Activated CD8-positive, alpha-beta T cell treated with anti-CD3 and anti-CD28 coated beads for 36 hours (primary cell): ENCODE measurements at regions not wholly inside any gene's neighbourhood (a gene's known extent, or its start where the extent isn't known, plus 50 kb on each side); places are given as distances from the start of the nearest gene placed in this dataset.

Experiments
- ATAC-seq: fragments of 200-7000 bp; cut with Tn5 transposase; one replicate; pipeline ENCODE4 v1.10.0; 2021; ENCODE audit warnings: mild to moderate bottlenecking, moderate library complexity
- CTCF ChIA-PET: fragments of 350-600 bp; sonication (Branson Sonifier 250); formaldehyde crosslinking; loops from one replicate; lab custom pipeline; 2021; ENCODE audit warnings: antibody characterized with exemption; lab: Charles Lee
- POLR2A ChIA-PET: fragments of 350-600 bp; sonication (Branson Sonifier 250); formaldehyde crosslinking; loops from one replicate; lab custom pipeline; 2021; ENCODE audit warnings: antibody characterized with exemption; lab: Charles Lee
- DNase-seq: peaks from one replicate; pipeline ENCODE4 v3.0.0-alpha.2; 2020
- H3K27ac Mint-ChIP-seq: one replicate; pipeline ENCODE4 v1.8.0; 2021; ENCODE audit warnings: mild to moderate bottlenecking, mixed read lengths
- H3K27me3 Mint-ChIP-seq: one replicate; pipeline ENCODE4 v1.8.0; 2021; ENCODE audit warnings: mixed read lengths
- H3K36me3 Mint-ChIP-seq: one replicate; pipeline ENCODE4 v1.8.0; 2021; ENCODE audit warnings: low read depth, mixed read lengths
- H3K4me1 Mint-ChIP-seq: one replicate; pipeline ENCODE4 v1.8.0; 2021; ENCODE audit warnings: low read depth, mixed read lengths
- H3K4me3 Mint-ChIP-seq: one replicate; pipeline ENCODE4 v1.8.0; 2021; ENCODE audit warnings: mild to moderate bottlenecking, moderate library complexity, mixed read lengths
- H3K9me3 Mint-ChIP-seq: one replicate; pipeline ENCODE4 v1.8.0; 2021; ENCODE audit warnings: mixed read lengths
- intact Hi-C: fragments of 100-400 bp; cut with micrococcal nuclease; formaldehyde crosslinking; loops from one replicate; pipeline ENCODE4 v1.10.0; 2022
- TF ChIP-seq, protein P1 (sequence below): fragments of 200-600 bp; IDR thresholded peaks from one replicate; pipeline ENCODE4 v1.8.0; 2022; ENCODE audit warnings: antibody characterized with exemption, mild to moderate bottlenecking

DNA sequence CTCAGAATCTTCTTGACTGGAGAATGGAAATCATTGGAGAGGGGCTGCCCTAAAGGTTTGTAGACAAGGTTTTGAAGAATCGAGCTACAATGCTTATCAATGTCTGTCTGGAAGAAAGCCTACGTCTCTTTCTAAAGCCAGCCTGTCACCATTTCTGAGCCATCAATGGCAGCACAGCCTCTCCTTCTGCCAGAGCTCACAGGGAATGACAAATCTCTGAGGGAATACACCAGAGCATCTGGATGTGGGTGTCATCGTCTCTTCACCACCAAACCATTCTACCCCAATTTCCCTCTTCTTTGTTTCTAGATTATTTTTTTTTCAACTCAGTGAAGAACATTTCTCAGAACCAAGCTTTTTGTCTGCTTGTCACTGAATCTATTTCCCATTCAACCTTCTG is 349.7 kb downstream of the EMP1 start:
- Mint-ChIP-seq H3K27me3 (peaks cover 6% of the 10 kb centered on the region), H3K4me1 (no peaks in the 10 kb centered on the region), H3K4me3 (no peak overlapping the region), H3K9me3 (no peaks in the 10 kb centered on the region), H3K27ac (no peak overlapping the region), H3K36me3 (no peaks in the 10 kb centered on the region)
- ChIA-PET CTCF (interaction anchor here (1.6 to 1.8 kb wide), 2 partner anchors 12 to 290 kb away, joined by 4 to 5 read pairs; no protein-coding TSS in a partner anchor), POLR2A (no interaction called here)
- intact Hi-C loops: no loop called here
- DNase-seq (no peak), ATAC-seq (no peak)
- TF ChIP-seq, protein P1, sequence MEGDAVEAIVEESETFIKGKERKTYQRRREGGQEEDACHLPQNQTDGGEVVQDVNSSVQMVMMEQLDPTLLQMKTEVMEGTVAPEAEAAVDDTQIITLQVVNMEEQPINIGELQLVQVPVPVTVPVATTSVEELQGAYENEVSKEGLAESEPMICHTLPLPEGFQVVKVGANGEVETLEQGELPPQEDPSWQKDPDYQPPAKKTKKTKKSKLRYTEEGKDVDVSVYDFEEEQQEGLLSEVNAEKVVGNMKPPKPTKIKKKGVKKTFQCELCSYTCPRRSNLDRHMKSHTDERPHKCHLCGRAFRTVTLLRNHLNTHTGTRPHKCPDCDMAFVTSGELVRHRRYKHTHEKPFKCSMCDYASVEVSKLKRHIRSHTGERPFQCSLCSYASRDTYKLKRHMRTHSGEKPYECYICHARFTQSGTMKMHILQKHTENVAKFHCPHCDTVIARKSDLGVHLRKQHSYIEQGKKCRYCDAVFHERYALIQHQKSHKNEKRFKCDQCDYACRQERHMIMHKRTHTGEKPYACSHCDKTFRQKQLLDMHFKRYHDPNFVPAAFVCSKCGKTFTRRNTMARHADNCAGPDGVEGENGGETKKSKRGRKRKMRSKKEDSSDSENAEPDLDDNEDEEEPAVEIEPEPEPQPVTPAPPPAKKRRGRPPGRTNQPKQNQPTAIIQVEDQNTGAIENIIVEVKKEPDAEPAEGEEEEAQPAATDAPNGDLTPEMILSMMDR: no peak

DNA sequence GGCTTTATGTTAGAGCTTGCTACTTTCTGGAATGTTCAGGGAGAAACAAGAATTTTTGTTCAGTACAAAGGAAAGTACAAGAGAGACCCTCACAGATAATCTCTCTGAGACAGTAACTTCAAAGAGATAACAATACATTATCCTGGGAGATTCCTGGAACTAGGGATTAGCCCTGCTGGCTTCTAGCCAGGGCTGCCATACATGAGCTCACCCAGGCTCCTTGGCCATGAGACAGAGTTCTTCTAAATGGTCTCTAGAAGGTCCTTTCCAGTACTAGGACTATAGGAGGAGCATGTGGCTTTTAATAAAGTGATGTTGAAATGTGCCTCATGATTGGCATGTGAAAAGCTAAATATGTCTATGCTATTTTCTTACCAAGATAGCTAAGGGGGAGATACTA is 342.5 kb downstream of the EMP1 start:
- intact Hi-C loops: loop anchor here (5.0 kb wide), 1 partner anchor 262 kb away; no protein-coding TSS in a partner anchor
- Mint-ChIP-seq H3K27me3 (peaks cover 5% of the 10 kb centered on the region), H3K4me1 (peaks cover 2% of the 10 kb centered on the region), H3K27ac (no peak overlapping the region), H3K36me3 (no peaks in the 10 kb centered on the region), H3K4me3 (no peak overlapping the region), H3K9me3 (no peaks in the 10 kb centered on the region)
- ChIA-PET POLR2A (no interaction called here), CTCF (no interaction called here)
- TF ChIP-seq, protein P1: no peak
- DNase-seq (no peak), ATAC-seq (no peak)

DNA sequence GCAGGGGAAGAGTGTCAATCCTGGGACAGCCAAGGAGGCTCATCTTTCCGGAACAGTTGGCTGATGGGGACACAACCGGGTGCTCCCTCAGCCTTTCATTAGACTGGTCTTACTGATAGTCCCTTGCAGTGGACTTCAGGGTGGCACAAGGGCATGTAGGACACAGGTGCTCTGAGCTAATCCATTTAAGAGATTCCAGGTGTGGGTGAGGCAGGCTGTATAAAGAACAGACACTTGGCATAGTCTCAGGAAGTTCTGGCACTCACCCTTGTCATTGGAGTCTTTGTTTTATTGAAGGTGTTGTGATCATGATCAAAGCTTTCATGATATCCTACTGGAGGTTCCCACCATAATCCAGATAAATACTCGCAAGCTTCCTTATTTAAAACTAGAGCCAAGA is 341.6 kb downstream of the EMP1 start:
- H3K27me3 Mint-ChIP-seq: peaks cover 5% of the 10 kb centered on the region
- ChIA-PET POLR2A (no interaction called here), CTCF (no interaction called here)
- H3K27ac Mint-ChIP-seq: no peak overlapping the region
- no peak for DNase-seq
- no peaks in the 10 kb centered on the region for H3K9me3 Mint-ChIP-seq
- intact Hi-C loops: loop anchor here (5.0 kb wide), 1 partner anchor 261 kb away; no protein-coding TSS in a partner anchor
- no peak overlapping the region for H3K4me3 Mint-ChIP-seq
- H3K4me1 Mint-ChIP-seq: peaks cover 2% of the 10 kb centered on the region
- ATAC-seq: no peak
- TF ChIP-seq, protein P1: no peak
- no peaks in the 10 kb centered on the region for H3K36me3 Mint-ChIP-seq

DNA sequence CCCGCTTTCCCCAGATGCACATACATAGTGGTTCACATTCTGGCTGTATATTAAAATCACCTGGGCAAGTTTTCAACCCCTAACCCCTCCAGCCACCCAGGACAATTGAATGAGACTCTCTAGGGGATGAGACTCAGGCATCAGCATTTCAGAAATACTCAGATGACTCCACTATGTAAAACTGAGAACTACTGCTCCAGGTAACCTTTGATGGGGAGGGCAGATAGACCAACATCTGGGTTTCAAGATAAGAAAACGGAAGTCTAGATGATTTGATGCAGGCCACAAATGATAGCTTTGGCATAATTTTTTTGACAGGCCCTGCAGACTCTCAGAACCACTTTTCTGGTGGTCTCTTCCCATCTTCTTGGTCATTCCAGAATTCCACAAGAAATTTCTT is 341.1 kb downstream of the EMP1 start:
- H3K27me3 Mint-ChIP-seq: peaks cover 5% of the 10 kb centered on the region
- ChIA-PET CTCF (interaction anchor here (2.0 kb wide), 1 partner anchor 282 kb away, joined by 8 read pairs; no protein-coding TSS in a partner anchor), POLR2A (no interaction called here)
- DNase-seq (peak; percentile 2), ATAC-seq (peak; percentile 27)
- no peak overlapping the region for H3K27ac Mint-ChIP-seq
- intact Hi-C loops: loop anchor here (5.0 kb wide), 1 partner anchor 260 kb away; no protein-coding TSS in a partner anchor
- no peaks in the 10 kb centered on the region for H3K36me3 Mint-ChIP-seq
- TF ChIP-seq, protein P1: no peak
- H3K4me3 Mint-ChIP-seq: no peak overlapping the region
- H3K4me1 Mint-ChIP-seq: peaks cover 2% of the 10 kb centered on the region
- H3K9me3 Mint-ChIP-seq: no peaks in the 10 kb centered on the region

DNA sequence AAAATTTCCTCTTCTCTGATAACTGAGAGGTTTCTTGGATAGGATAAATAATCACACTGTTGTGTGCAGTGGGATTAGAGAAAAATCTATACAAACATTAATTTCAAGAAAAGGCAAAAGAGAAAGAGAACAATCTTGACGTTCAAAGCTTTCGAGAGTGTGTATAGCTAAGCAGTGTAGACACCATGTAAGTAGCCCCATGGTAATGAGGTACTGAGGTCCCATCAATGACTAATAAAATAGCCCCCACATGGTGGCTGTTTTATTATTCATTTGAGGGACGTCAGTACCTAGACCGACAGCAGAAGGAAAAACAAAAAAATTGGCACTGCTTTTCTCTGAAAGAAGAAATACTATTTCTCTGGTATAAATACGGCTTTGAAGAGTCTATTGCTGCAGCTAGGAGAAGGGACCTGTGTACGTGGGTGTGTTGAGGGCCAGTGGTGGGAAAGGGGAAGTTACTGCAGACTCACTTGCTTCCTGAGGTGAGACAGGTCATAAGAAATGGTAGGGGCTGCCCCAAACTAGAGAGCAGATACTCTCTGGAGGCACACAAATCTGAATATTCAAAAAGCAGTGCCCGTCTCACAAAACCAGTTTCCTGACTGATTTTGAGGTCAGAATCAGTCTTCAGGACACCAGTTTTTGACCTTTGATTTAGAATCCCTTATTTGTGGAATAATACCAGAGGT is 339.8 kb downstream of the EMP1 start:
- POLR2A ChIA-PET: no interaction called here

More for the DNA sequence above, 339.8 kb downstream of the EMP1 start:
- H3K4me1 Mint-ChIP-seq: peaks cover 2% of the 10 kb centered on the region
- intact Hi-C loops: loop anchor here (5.0 kb wide), 1 partner anchor 259 kb away; no protein-coding TSS in a partner anchor
- H3K27ac Mint-ChIP-seq: no peak overlapping the region
- H3K27me3 Mint-ChIP-seq: peaks cover 5% of the 10 kb centered on the region
- no peaks in the 10 kb centered on the region for H3K36me3 Mint-ChIP-seq
- TF ChIP-seq, protein P1: no peak
- CTCF ChIA-PET: interaction anchor here (0.9 to 2.8 kb wide), 4 partner anchors 12 to 281 kb away, joined by 3 to 9 read pairs (median 8); no protein-coding TSS in a partner anchor
- no peak overlapping the region for H3K4me3 Mint-ChIP-seq
- H3K9me3 Mint-ChIP-seq: no peaks in the 10 kb centered on the region
- ATAC-seq (peak; percentile 90), DNase-seq (peak; percentile 44)
